ENCODE measurements at regions not wholly inside any gene's neighbourhood (a gene's known extent, or its start where the extent isn't known, plus 50 kb on each side); places are given as distances from the start of the nearest gene placed in this dataset.

- no peak for DNase-seq (ENCODE audit: low read depth in 1 of 2, low spot score in 1 of 2)
- no peak overlapping the region for H3K27ac ChIP-seq (replicated peaks)
- no peak overlapping the region for H3K4me3 ChIP-seq (replicated peaks; ENCODE audit: insufficient read depth, low read length)
These were observed 122.9 kb upstream of the PLEKHA5 start for GRCh38 chr12:19006626-19007137.

GRCh38 chr12:19008102-19008501, 121.4 kb upstream of the PLEKHA5 start:
- no peak for DNase-seq (ENCODE audit: low read depth in 1 of 2, low spot score in 1 of 2)
- no peak overlapping the region for H3K4me3 ChIP-seq (replicated peaks; ENCODE audit: insufficient read depth, low read length)
- H3K27ac ChIP-seq (replicated peaks), result no peak overlapping the region
- TF ChIP-seq CTCF (IDR thresholded peaks at IDR 0.05; ENCODE audit: insufficient read depth, low read length) (no peak), SPI1 (IDR thresholded peaks at IDR 0.05; ENCODE audit: borderline replicate concordance, low read depth) (no peak), REST (IDR thresholded peaks at IDR 0.05; ENCODE audit: insufficient replicate concordance, low read depth) (no peak), GABPA (IDR thresholded peaks at IDR 0.05; ENCODE audit: low read depth) (no peak), POLR2AphosphoS5 (IDR thresholded peaks at IDR 0.05; ENCODE audit: low read depth) (no peak)
- no peaks in the 10 kb centered on the region for H3K27me3 ChIP-seq (ENCODE audit: insufficient read depth, poor library complexity, severe bottlenecking)

More at GRCh38 chr12:19006626-19007137, 122.9 kb upstream of the PLEKHA5 start:
- TF ChIP-seq GABPA (IDR thresholded peaks at IDR 0.05; ENCODE audit: low read depth), result no peak
- no peak for TF ChIP-seq POLR2AphosphoS5 (IDR thresholded peaks at IDR 0.05; ENCODE audit: low read depth)
- no peak for TF ChIP-seq SPI1 (IDR thresholded peaks at IDR 0.05; ENCODE audit: borderline replicate concordance, low read depth)
- no peak for TF ChIP-seq CTCF (IDR thresholded peaks at IDR 0.05; ENCODE audit: insufficient read depth, low read length)
- TF ChIP-seq REST (IDR thresholded peaks at IDR 0.05; ENCODE audit: insufficient replicate concordance, low read depth), result no peak
- no peaks in the 10 kb centered on the region for H3K27me3 ChIP-seq (ENCODE audit: insufficient read depth, poor library complexity, severe bottlenecking)

GRCh38 chr12:19010087-19010486, 119.4 kb upstream of the PLEKHA5 start:
- Histone ChIP-seq H3K27ac (replicated peaks) (no peak overlapping the region), H3K27me3 (ENCODE audit: insufficient read depth, poor library complexity, severe bottlenecking) (no peaks in the 10 kb centered on the region), H3K4me3 (replicated peaks; ENCODE audit: insufficient read depth, low read length) (no peak overlapping the region)
- no peak for DNase-seq (ENCODE audit: low read depth in 1 of 2, low spot score in 1 of 2)
- no peak for TF ChIP-seq GABPA (IDR thresholded peaks at IDR 0.05; ENCODE audit: low read depth)
- no peak for TF ChIP-seq SPI1 (IDR thresholded peaks at IDR 0.05; ENCODE audit: borderline replicate concordance, low read depth)
- TF ChIP-seq POLR2AphosphoS5 (IDR thresholded peaks at IDR 0.05; ENCODE audit: low read depth), result no peak
- no peak for TF ChIP-seq CTCF (IDR thresholded peaks at IDR 0.05; ENCODE audit: insufficient read depth, low read length)
- TF ChIP-seq REST (IDR thresholded peaks at IDR 0.05; ENCODE audit: insufficient replicate concordance, low read depth), result no peak

All from HL-60 (cell line).